ENCODE measurements at regions not wholly inside any gene's neighbourhood (a gene's known extent, or its start where the extent isn't known, plus 50 kb on each side); places are given as distances from the start of the nearest gene placed in this dataset.

DNA sequence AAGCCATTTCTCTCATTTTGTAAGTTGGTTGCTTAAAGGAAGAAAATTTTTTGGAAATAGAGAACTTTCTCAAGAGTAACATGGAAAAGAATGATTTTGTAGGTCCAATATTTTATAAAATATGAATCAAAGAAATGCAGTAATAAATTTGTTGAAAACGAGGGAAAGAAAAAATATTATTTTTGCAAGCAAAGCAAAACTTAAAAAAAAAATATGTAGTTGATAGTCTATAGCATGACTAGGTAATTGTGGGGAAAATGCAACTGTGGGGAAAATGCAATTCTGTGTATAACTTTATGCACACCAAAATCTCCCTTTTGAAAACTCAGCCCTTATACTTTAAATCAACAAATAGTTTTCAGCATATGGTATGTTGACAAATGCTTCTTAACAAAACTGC, 604.0 kb upstream of the AGTR1 start:
- no peaks in the 10 kb centered on the region for H3K36me3 Mint-ChIP-seq (ENCODE audit: low read depth)
- no peaks in the 10 kb centered on the region for H3K4me1 Mint-ChIP-seq (ENCODE audit: low read depth)
- DNase-seq: no peak
- no peak overlapping the region for H3K4me3 Mint-ChIP-seq
- H3K9me3 Mint-ChIP-seq (ENCODE audit: insufficient read depth): no peaks in the 10 kb centered on the region
- ChIA-PET CTCF (no interaction called here), POLR2A (no interaction called here)
- ATAC-seq: no peak
- no peaks in the 10 kb centered on the region for H3K27me3 Mint-ChIP-seq (ENCODE audit: low read depth)
- H3K27ac Mint-ChIP-seq: no peak overlapping the region

DNA sequence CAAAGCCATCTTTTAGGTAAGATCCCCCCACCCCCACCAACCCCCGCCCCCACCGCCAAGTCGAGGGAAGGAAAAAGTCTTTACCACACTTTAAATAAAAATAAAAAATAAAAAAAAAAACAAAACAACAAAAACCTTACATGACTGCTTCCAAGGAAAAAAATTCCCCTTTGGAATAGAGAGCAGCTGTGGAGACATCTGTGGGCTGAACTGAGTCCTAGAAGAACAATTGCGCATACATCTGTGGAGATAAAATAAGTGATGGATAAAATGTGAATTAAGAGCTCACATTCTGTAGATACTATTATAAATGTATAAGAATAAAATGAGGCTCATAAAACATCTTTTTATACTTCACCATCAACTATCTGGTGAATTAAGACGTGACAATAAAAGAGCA, 601.7 kb upstream of the AGTR1 start:
- H3K4me3 Mint-ChIP-seq: no peak overlapping the region
- ChIA-PET POLR2A (no interaction called here), CTCF (no interaction called here)

DNA sequence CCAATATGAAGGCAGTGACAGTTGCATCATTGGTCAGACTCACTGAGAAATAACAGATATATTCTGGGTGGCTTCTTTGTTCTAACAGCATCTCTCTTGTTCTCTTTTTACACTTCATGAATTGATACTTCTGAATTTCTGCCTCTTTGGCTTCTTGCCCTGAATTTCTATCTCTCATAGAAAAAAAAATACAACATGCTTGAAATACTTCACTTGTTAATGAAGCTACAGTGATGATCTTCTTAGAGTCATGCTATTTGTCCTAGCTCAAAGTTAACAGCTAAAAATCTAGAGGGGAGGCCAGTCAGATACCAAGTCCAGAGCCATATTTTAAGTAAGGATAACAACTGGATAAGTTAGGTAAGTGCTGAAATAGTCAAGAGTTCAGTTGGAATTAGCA, 597.2 kb upstream of the AGTR1 start:
- Mint-ChIP-seq H3K4me3 (no peak overlapping the region), H3K27ac (no peak overlapping the region)
- CTCF ChIA-PET: no interaction called here

More for the DNA sequence above, 601.7 kb upstream of the AGTR1 start:
- Mint-ChIP-seq H3K36me3 (ENCODE audit: low read depth) (no peaks in the 10 kb centered on the region), H3K27ac (no peak overlapping the region), H3K27me3 (ENCODE audit: low read depth) (no peaks in the 10 kb centered on the region), H3K4me1 (ENCODE audit: low read depth) (no peaks in the 10 kb centered on the region), H3K9me3 (ENCODE audit: insufficient read depth) (no peaks in the 10 kb centered on the region)
- ATAC-seq (no peak), DNase-seq (no peak)

DNA sequence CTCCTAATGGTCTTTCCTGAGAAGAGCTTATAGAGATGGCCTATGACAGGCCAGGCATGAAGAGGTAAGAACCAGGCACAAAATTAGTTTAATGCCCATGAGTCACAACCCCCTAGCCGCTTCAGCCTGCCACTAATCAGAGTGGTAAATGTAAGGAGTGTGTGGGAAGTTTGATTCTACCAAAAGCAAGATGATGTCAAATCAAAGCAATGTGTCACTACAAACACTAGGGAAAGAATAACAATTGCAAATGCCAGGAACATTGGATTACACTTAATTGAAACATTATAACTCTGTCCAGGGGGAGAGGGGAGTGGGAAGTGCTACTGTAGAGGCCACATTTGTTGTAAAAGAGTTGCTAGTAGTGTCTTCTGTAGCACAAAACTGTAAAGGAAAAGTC, 596.6 kb upstream of the AGTR1 start:
- Mint-ChIP-seq H3K4me1 (ENCODE audit: low read depth) (no peaks in the 10 kb centered on the region), H3K36me3 (ENCODE audit: low read depth) (no peaks in the 10 kb centered on the region), H3K27ac (no peak overlapping the region), H3K4me3 (no peak overlapping the region), H3K9me3 (ENCODE audit: insufficient read depth) (peaks cover 7% of the 10 kb centered on the region), H3K27me3 (ENCODE audit: low read depth) (no peaks in the 10 kb centered on the region)
- no peak for DNase-seq
- CTCF ChIA-PET: no interaction called here
- no peak for ATAC-seq
- POLR2A ChIA-PET: no interaction called here

More for the DNA sequence above, 597.2 kb upstream of the AGTR1 start:
- Mint-ChIP-seq H3K9me3 (ENCODE audit: insufficient read depth) (peaks cover 7% of the 10 kb centered on the region), H3K27me3 (ENCODE audit: low read depth) (no peaks in the 10 kb centered on the region), H3K36me3 (ENCODE audit: low read depth) (no peaks in the 10 kb centered on the region), H3K4me1 (ENCODE audit: low read depth) (no peaks in the 10 kb centered on the region)
- no peak for ATAC-seq
- POLR2A ChIA-PET: no interaction called here
- no peak for DNase-seq

DNA sequence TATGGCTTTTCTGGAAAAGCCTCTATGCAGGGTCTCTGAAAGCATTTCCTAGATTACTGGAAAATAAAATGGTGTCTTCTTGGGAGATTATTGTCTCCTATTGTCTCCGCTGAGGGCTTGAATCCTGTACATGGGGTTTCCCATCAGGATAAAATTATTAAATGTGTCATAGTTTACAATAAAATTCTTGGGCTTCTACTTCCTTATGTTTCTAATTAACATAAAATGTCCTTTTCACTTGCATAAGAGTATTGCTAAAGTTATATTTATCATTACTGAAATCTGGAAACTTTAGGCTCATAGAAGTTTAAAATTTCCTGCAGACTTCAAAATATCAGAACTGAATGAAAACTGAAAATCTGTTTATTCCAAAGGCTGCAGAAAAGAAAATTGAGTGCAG, 595.5 kb upstream of the AGTR1 start:
- Mint-ChIP-seq H3K4me1 (ENCODE audit: low read depth) (no peaks in the 10 kb centered on the region), H3K27me3 (ENCODE audit: low read depth) (no peaks in the 10 kb centered on the region)

DNA sequence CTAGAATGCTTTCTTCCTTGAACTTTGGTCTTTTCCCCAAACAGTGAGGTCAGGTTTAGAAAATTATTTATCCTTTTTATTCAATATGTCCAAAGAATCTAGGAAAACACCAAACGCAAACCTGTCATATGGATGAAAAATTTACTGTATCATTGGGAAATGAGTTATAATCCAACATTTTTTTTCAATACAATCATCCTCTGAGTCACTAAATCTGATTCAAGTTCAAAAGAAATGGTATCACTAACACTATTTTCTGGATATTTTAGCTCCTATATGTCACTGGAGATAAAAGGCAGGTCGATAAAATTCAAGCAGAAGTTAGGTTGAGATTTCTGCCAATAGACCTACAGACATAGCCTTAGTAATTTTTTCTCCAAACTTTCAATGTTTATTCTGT, 591.6 kb upstream of the AGTR1 start:
- POLR2A ChIA-PET: no interaction called here
- no peak overlapping the region for H3K4me3 Mint-ChIP-seq
- H3K27me3 Mint-ChIP-seq (ENCODE audit: low read depth): no peaks in the 10 kb centered on the region
- CTCF ChIA-PET: no interaction called here
- H3K4me1 Mint-ChIP-seq (ENCODE audit: low read depth): no peaks in the 10 kb centered on the region
- no peaks in the 10 kb centered on the region for H3K36me3 Mint-ChIP-seq (ENCODE audit: low read depth)
- H3K9me3 Mint-ChIP-seq (ENCODE audit: insufficient read depth): peaks cover 12% of the 10 kb centered on the region
- DNase-seq: no peak
- no peak overlapping the region for H3K27ac Mint-ChIP-seq
- no peak for ATAC-seq

More for the DNA sequence above, 595.5 kb upstream of the AGTR1 start:
- no peak overlapping the region for H3K27ac Mint-ChIP-seq
- ChIA-PET CTCF (no interaction called here), POLR2A (no interaction called here)
- no peak for ATAC-seq
- peaks cover 7% of the 10 kb centered on the region for H3K9me3 Mint-ChIP-seq (ENCODE audit: insufficient read depth)
- no peak overlapping the region for H3K4me3 Mint-ChIP-seq
- DNase-seq: no peak
- H3K36me3 Mint-ChIP-seq (ENCODE audit: low read depth): no peaks in the 10 kb centered on the region

DNA sequence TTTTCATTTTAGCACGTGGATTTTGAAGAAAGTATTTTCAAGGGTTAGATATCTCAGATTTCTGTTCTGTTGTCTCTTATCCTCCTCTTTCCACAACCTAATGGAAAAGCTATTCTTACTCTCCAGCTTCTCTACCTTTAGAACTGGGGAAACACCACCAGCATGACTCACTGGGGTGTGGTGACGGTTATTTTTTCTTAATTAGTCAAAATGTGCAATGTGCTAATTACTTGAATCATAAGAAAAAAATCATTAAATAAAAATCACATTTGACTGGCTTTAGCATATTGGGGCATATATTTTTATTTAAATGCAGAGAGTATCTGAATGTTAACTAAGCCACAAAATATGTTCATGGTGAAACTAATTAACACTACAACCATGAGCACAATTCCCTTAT, 570.7 kb upstream of the AGTR1 start:
- POLR2A ChIA-PET: no interaction called here
- no peaks in the 10 kb centered on the region for H3K27me3 Mint-ChIP-seq (ENCODE audit: low read depth)
- no peak overlapping the region for H3K4me3 Mint-ChIP-seq
- H3K36me3 Mint-ChIP-seq (ENCODE audit: low read depth): no peaks in the 10 kb centered on the region
- peaks cover 10% of the 10 kb centered on the region for H3K9me3 Mint-ChIP-seq (ENCODE audit: insufficient read depth)
- CTCF ChIA-PET: no interaction called here
- no peak overlapping the region for H3K27ac Mint-ChIP-seq
- no peaks in the 10 kb centered on the region for H3K4me1 Mint-ChIP-seq (ENCODE audit: low read depth)
- no peak for DNase-seq
- ATAC-seq: no peak

DNA sequence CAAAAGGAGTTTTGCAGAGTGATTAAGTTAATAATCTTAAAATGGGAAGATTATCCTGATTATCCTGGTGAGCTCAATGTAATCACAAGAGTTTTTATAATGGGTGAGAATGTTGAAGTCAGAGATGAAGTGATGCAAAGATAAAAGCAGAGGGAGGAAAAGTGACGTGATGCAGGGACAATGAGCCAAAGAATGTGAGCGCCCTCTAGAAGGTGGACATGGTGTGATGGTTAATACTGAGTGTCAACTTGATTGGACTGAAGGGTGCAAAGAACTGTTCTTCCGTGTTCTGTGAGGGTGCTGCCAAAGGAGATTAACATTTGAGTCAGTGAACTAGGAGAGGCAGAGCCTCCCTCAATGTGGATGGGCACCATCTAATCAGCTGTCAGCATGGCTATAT, 569.6 kb upstream of the AGTR1 start:
- Mint-ChIP-seq H3K36me3 (ENCODE audit: low read depth) (no peaks in the 10 kb centered on the region), H3K27me3 (ENCODE audit: low read depth) (no peaks in the 10 kb centered on the region), H3K27ac (no peak overlapping the region), H3K4me3 (no peak overlapping the region), H3K9me3 (ENCODE audit: insufficient read depth) (peaks cover 10% of the 10 kb centered on the region), H3K4me1 (ENCODE audit: low read depth) (no peaks in the 10 kb centered on the region)
- ChIA-PET CTCF (no interaction called here), POLR2A (no interaction called here)
- ATAC-seq (no peak), DNase-seq (no peak)

DNA sequence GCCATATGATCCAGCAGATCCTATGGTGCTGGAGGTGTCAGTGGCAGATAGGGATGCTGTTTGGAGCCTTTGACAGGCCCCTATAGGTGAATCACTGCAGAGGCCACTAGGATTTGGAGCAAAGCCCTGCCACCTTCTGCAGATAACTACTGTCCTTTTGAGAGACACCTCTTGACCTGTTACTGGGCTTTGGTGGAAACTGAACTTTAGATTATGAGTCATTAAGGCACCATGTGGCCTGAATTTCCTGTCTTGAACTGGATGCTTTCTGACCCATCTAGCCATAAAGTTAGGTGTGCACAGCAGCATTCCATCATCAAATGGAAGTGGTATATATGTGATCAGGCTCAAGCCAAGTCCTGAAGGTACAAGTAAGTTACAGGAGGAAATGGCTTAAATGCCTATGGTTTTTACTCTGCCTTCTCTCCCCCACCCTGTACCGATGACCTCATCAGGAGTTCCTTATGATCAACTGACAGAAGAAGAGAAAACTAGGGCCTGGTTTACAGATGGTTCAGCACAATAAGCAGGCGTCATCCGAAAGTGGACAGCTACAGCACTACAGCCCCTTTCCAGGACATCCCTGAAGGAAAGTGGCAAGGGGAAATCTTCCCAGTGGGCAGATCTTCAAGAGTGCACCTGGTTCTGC, 565.6 kb upstream of the AGTR1 start:
- DNase-seq (no peak), ATAC-seq (no peak)
- Mint-ChIP-seq H3K4me3 (no peak overlapping the region), H3K27me3 (ENCODE audit: low read depth) (no peaks in the 10 kb centered on the region), H3K36me3 (ENCODE audit: low read depth) (no peaks in the 10 kb centered on the region), H3K27ac (no peak overlapping the region), H3K9me3 (ENCODE audit: insufficient read depth) (peaks cover 10% of the 10 kb centered on the region), H3K4me1 (ENCODE audit: low read depth) (no peaks in the 10 kb centered on the region)
- POLR2A ChIA-PET: no interaction called here
- CTCF ChIA-PET: no interaction called here

DNA sequence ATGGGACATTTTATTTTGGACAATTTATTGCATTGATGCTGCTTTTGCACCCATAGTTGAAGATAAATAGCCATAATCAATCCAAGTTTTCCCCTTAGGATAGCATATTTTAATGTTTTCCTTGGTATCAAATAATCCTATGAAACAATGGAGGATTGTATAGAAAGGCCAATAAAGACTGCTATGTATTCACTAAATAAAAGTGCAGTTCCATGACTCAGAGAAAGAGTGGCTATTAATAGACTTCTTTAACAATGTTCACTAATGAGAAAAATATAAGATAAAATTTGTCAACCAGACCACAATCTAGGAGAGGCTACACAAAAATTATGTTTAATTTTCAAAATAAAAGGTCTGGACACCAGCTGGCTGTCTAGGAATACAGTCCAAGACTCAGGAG, 560.9 kb upstream of the AGTR1 start:
- ChIA-PET POLR2A (no interaction called here), CTCF (no interaction called here)
- Mint-ChIP-seq H3K9me3 (ENCODE audit: insufficient read depth) (no peaks in the 10 kb centered on the region), H3K4me3 (no peak overlapping the region), H3K27me3 (ENCODE audit: low read depth) (no peaks in the 10 kb centered on the region), H3K27ac (no peak overlapping the region), H3K36me3 (ENCODE audit: low read depth) (no peaks in the 10 kb centered on the region), H3K4me1 (ENCODE audit: low read depth) (no peaks in the 10 kb centered on the region)
- ATAC-seq (no peak), DNase-seq (no peak)

DNA sequence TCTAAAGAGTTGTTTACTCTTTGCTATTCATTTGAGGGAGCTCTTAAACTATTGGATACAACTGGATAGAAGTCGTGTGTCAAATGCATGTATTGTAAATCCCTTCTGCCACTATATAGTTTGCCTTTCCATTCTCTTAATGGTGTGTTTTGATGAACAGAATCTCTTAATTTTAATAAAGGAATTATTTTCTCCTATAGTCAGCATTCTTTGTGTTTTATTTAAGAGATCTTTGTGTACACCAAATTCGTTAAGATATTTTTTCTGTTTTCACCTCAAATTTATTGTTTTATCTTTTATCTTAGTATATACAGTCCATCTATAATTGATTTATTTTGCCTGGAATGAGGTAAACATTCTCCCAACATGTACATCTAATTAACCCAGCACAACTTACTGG, 551.5 kb upstream of the AGTR1 start:
- Mint-ChIP-seq H3K4me3 (no peak overlapping the region), H3K27ac (no peak overlapping the region), H3K9me3 (ENCODE audit: insufficient read depth) (no peaks in the 10 kb centered on the region), H3K4me1 (ENCODE audit: low read depth) (no peaks in the 10 kb centered on the region), H3K36me3 (ENCODE audit: low read depth) (no peaks in the 10 kb centered on the region), H3K27me3 (ENCODE audit: low read depth) (no peaks in the 10 kb centered on the region)
- CTCF ChIA-PET: no interaction called here
- DNase-seq: no peak
- ATAC-seq: no peak
- POLR2A ChIA-PET: no interaction called here

DNA sequence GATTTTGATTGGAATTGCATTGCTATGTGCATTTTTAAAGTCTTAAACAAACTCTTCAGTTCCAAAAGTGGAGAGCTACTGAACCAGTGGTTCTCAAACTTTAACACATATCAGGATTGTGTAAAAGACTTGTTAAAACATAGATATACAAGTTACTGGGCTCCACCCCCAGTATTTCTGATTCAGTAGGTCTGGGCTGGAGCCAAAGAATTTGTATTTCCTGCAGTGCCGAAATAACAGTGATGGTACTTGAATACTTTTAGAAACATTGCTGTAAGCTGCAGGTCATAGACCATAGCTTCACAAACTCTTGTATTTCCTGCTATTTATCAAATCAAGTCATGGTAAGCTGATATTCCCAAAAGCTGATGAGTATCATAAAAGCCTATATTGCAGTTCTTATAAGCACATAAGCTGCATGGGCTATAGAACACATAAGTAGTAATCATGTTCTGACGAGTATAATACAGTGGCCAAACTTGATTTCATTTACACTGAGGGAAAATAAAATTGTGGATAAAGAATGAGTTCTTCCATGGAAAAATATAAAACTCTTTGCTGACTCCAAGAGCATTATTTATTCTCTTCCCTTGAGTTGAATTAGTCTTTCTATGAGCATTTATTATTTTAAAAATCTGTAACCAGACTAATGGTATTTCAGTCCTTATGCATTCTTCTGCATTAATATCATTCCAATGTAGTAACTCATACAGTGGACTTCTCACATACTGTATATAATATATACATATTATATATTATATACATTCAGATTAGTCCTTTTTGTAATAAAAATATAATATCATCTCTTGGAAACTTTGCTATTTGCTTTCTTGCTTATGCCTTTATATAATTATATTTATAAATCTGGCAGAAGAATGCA, 550.5 kb upstream of the AGTR1 start:
- Mint-ChIP-seq H3K36me3 (ENCODE audit: low read depth) (no peaks in the 10 kb centered on the region), H3K9me3 (ENCODE audit: insufficient read depth) (no peaks in the 10 kb centered on the region), H3K4me3 (no peak overlapping the region), H3K27ac (no peak overlapping the region), H3K4me1 (ENCODE audit: low read depth) (no peaks in the 10 kb centered on the region), H3K27me3 (ENCODE audit: low read depth) (no peaks in the 10 kb centered on the region)
- no peak for DNase-seq
- CTCF ChIA-PET: no interaction called here
- no peak for ATAC-seq
- POLR2A ChIA-PET: no interaction called here

DNA sequence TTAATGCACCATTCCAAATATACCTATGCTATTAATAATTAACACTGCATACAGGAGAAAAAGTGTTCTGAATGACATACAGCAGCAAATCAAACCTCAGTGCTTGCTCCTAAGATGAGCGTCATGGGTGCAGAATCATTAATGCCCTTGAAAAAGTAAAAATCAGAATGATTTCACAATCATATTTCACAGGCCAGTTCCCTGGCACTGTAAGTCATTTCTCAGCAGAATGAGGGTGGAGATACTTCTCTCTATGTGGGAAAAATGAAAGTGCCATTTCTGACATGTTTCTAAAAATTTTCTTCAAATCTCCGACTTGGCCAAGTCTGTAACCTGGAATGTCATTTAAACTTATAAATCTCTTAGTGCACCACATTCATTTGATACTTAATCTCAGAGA, 549.8 kb upstream of the AGTR1 start:
- ChIA-PET CTCF (no interaction called here), POLR2A (no interaction called here)
- Mint-ChIP-seq H3K27me3 (ENCODE audit: low read depth) (no peaks in the 10 kb centered on the region), H3K27ac (no peak overlapping the region), H3K36me3 (ENCODE audit: low read depth) (no peaks in the 10 kb centered on the region), H3K9me3 (ENCODE audit: insufficient read depth) (no peaks in the 10 kb centered on the region), H3K4me3 (no peak overlapping the region), H3K4me1 (ENCODE audit: low read depth) (no peaks in the 10 kb centered on the region)
- no peak for ATAC-seq
- no peak for DNase-seq

Data from activated CD8-positive, alpha-beta T cell treated with anti-CD3 and anti-CD28 coated beads, Interleukin-2, amount 10 ng/mL, durations not matched to agents 7 days and 5 days (primary cell).